NCI-H2196 (cell line): ENCODE measurements at regions not wholly inside any gene's neighbourhood (a gene's known extent, or its start where the extent isn't known, plus 50 kb on each side); places are given as distances from the start of the nearest gene placed in this dataset.
"Not testable (repeated sequence)": the region's sequence is repeated elsewhere in the genome, so short reads cannot be mapped to it uniquely, and the experiment has no call there.

Experiments used
- DNase-seq: peaks from one replicate; lab custom pipeline; 2025; ENCODE audit not compliant: unreplicated experiment; lab: John Stamatoyannopoulos, UW

GRCh38 chr1:190812996-190813395 lies 335.3 kb upstream of the BRINP3 start:
- DNase-seq, result no peak

DNA sequence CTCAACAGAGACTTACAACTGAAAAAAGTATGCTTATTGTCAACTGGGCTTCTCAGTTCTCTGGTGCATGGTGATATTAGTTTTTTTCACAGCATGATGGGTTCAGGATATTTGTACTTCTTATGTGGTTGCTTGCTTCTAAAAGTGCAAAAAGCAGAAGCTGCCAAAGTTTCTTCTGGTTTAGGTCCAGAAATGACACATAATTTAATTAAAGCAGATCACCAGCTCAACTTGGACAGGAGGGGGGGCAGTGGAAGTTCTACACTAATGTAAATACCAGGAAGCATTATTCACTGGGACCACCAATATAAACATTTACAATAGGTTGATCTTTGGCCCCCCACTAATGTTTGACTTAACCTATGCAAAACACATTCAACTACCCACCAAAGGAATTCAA lies 354.8 kb upstream of the BRINP3 start:
- DNase-seq, result no peak

GRCh38 chr1:190835658-190836057 lies 358.0 kb upstream of the BRINP3 start:
- no peak for DNase-seq

- DNase-seq, result not testable (repeated sequence)
These were observed 359.5 kb upstream of the BRINP3 start for GRCh38 chr1:190837200-190837599.

DNA sequence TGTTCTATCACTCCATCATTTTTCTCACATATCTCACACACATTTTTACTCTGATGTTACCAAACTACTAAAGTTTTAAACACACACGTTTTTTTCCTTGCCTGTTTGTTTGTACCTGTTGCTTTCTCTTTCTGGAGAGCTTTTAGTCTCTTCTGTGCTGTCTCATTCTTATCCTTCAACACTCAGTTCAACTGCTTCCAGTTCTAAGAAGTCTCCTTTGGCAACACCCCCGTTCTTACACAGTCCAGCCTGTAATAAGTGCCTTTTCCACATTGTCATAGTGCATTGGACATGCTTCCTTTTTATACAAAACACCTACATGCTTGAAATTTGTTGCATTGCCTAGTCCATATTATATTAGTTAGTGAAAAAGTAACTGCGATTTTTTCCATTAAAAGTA lies 360.2 kb upstream of the BRINP3 start:
- DNase-seq, result no peak

DNA sequence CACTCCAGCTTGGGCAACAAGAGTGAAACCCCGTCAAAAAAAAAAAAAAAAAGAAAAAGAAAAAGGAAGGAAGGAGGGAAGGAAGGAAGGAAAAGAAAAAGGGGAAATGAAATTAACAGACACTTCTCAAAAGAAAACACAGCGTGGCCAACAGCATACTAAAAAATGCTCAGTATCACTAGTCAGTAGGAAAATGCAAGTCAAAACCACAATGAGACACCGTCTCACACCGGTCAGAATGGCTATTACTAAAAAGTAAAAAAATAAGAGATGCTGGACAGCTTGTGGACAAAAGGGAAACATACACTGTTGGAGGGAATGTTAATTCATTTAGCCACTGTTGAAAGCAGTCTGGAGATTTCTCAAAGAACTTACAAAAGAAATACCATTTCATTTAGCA lies 369.5 kb upstream of the BRINP3 start:
- DNase-seq, result no peak

DNA sequence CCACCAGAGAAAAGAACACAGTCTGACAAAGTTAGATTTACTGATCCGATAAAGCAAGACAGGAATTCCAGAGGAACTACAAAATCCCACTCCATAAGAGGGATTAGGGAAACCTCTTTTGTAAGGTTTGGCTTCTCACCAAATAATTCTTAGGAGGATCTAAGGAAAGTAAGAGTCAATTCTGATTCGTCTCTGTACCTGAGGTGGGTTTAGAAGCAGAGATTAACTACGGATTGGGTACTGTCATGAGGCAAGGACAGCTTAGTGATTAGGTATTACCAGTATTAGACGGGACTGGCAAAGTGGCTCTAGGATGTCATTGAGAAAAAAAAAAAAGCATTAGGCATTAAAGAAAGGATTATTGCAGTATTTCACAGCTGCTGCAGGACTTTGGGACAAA lies 371.7 kb upstream of the BRINP3 start:
- no peak for DNase-seq

GRCh38 chr1:190852611-190853010 lies 374.9 kb upstream of the BRINP3 start:
- no peak for DNase-seq

DNA sequence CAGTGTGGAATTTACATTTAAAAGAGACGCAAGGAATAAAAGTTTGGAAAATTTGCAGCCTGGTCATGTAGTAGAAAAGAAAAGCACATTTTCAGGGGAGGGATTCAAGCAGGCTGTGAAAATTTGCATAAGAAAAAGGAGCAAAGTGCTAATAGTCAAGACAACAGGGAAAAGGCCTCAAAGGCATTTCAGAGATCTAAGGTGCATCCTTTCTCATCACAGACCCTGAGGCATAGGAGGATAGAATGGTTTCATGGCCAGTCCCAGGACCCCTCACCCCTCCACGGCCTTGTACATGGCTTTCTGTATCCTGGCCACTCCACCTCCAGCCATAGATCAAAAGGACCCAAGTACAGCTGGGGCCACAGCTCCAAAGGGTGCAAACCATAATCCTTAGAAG lies 380.5 kb upstream of the BRINP3 start:
- DNase-seq, result no peak

DNA sequence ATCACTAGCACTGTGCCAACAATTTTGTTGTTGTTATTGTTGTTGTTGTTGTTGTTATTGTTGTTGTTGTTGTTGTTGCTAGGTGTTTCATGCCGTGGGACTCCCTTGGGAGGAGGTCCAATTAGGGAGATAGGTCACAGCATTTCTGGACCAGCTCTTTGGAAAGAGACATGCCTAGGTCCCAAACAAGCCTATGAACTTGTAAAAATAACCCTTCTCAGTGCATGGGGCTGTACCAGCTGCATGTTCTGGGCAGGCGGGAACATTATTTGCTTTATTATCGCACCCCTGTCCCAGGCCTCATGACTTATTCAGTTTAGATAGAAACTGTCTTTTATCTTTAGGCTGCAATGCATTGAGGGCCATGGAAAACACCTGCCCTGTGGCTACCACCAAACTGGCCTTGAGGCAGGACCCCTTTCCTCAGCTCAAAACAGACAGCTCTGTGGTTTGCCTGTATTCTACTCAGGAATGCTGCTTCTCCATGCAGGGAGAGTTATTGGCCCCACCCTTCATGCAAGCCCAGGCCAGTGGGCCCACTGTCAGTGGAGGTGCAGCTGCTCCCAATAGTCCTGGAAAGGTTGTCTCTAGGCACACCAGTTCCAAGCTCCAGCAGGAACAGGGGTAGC lies 386.5 kb upstream of the BRINP3 start:
- DNase-seq, result no peak

DNA sequence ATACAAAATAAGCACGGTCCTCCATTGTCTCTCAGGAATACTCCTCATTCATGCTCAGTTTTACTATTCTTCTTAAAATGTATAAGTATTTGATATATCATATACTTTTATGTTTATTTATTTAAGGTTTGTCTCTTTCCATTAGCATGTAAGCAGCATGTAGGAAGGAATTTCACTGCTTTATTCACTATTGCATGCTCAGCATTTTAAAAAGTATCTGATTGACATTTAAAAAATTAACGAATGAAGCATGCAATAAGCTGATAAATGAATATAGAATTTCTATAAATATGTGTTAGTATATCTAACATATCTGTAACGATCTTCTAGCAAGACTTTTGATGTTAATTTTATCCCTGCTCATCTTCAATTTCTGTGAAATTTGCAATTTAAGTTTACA lies 402.7 kb upstream of the BRINP3 start:
- DNase-seq, result no peak

- no peak for DNase-seq
These were observed 403.4 kb upstream of the BRINP3 start for GRCh38 chr1:190881064-190881463.

- DNase-seq, result no peak
These were observed 419.6 kb upstream of the BRINP3 start for GRCh38 chr1:190897233-190897632.

GRCh38 chr1:190904091-190904695 lies 426.5 kb upstream of the BRINP3 start:
- no peak for DNase-seq

GRCh38 chr1:190906206-190906725 lies 428.6 kb upstream of the BRINP3 start:
- no peak for DNase-seq

- no peak for DNase-seq
These were observed 430.6 kb upstream of the BRINP3 start for GRCh38 chr1:190908246-190908645.

DNA sequence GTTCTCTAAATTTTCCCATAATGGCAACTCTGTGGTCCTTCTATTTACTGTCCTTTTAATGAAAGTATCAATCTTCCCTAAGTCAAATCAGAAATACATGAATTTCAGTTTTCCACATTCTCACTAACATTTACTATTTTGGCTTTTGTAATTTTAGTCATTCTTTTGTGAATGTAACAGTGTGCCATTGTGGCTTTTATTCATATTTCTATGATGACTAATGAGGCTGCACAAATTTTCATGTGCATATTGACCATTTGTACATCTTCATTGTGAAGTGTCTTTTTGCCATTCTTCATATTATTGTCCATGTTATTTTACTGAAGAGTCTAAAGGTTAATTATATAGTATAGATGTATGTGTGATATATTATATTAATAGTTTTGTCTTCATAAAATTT lies 431.0 kb upstream of the BRINP3 start:
- no peak for DNase-seq

- no peak for DNase-seq
These were observed 458.3 kb upstream of the BRINP3 start for GRCh38 chr1:190935925-190936324.

DNA sequence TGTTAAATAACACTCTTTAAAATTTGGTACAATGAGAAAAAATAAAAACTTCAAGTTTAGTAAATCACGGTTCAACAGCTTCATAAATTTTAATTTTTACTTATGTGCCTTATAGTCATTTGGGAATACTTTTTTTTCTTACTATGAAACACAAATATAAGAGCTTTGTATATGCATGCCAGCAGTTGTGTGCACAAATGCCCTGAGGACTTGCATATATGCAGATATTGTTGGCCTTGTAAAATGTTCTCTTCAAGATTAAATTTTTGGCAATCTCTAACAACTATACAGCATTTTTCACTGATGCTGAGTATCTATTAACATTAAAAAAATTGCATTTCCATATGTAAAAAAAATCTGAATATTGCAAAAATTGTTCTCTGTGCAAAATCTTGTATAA lies 458.7 kb upstream of the BRINP3 start:
- no peak for DNase-seq

DNA sequence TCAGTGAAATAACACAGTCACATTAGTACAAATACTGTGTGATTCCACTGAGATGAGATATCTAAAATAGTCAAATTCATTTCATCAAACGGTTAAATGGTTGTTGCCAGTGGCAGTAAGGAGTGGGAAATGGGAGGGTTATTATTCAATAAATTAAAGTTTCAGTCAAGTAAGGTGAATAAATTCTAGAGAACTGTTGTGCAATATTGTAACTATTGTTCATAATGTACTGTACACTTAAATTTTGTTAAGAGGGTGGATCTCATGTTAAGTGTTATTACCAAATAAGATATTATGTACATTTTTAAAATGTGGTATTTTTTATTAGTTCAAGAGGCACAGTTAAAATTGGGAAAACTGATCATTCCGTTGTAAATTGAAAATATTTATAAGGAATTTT lies 463.3 kb upstream of the BRINP3 start:
- DNase-seq, result no peak

DNA sequence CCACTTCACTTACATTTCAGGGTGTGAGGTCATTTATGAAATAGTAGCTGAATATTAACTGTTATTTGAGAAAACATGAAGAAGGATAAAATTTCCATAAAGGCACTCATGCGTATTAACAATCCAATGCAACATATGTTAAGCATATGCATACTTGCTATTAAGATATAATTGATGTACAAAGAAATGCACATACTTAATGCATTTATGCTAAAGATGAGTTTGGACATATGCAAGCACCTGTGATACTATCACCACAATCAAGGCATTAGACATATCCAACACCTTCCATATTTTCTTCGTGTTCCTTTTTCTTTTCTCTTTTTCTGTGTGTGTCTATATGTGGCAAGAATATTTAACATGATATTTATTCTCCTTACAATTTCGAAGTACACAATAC lies 464.8 kb upstream of the BRINP3 start:
- DNase-seq, result no peak

- DNase-seq, result not testable (repeated sequence)
These were observed 466.1 kb upstream of the BRINP3 start for GRCh38 chr1:190943722-190944121.

DNA sequence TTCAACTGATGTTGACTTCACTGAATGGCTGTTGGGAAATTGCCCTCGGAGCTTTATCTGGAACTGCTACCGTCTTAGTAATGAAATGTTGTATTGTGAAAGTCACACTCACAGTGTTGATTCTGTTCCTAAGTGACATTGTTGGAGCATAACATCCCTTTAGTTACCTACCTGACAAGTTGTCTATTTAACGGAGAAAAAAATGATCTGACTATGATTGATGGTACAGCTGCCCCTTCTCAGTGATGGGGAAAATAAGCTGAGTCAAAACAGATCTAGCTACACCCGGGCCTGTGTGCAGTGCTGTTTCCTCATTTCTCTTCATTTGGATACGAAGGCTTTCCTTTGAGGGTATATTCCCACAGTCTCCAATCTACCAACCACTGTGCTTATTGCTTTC lies 472.3 kb upstream of the BRINP3 start:
- no peak for DNase-seq
